GM19463 (cell line): ENCODE measurements at regions not wholly inside any gene's neighbourhood (a gene's known extent, or its start where the extent isn't known, plus 50 kb on each side); places are given as distances from the start of the nearest gene placed in this dataset.
"Not testable (repeated sequence)": the region's sequence is repeated elsewhere in the genome, so short reads cannot be mapped to it uniquely, and the experiment has no call there.

Experiments
- ATAC-seq: cut with Tn5 transposase; IDR thresholded peaks from one replicate; pipeline ENCODE4 v1.9.1; 2021; ENCODE audit warnings: mild to moderate bottlenecking, moderate library complexity; ENCODE audit not compliant: unreplicated experiment

DNA sequence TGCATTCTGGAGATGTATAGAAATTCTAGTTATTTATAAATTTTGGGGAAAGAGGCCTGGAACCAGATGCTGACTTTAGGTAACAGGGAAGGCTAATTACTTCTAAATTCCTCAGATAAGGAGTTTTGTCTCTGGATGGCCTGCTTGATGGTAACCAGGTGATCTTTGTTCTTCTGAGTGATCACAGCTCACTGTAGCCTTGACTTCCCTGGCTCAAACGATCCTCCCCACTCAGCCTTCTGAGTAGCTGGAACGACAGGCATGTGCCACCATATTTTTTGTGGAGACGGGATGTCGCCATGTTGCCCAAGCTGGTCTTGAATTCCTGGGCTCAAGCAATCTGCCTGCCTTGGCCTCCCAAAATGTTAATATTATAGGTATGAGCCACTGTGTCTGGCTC lies 54.4 kb upstream of the MSH6 start:
- no peak for ATAC-seq

DNA sequence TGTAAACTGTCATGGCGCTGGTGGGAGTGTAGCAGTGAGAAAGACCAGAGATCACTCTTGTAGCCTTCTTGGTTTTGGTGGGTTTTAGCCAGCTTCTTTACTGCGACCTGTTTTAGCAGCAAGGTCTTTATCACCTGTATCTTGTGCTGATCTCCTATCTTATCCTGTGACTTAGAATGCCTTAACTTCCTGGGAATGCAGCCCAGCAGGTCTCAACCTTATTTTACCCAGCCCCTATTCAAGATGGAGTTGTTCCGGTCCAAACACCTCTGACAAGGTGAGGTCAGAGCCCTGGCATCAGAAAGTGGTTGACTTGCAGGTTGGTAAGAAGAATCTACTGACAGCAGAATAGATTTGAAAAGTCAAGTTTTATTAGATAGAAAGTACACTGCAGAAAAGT lies 55.0 kb upstream of the MSH6 start:
- ATAC-seq = no peak

DNA sequence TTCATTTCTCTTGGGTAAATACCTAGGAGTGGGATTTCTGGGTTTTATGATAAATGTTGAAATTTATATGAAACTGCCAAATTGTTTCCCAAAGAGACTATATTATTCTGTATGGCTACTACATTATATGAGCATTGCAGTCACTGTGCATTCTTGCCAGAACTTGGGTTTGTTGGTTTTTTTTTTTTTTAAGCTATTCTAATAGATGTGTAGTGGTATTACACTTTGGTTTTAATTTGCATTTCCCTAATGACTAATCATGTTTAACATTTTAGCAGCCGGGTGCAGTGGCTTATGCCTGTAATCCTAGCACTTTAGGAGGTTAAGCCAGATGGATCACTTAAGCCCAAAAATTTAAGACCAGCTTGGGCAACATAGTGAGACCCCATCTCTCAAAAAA lies 56.0 kb upstream of the MSH6 start:
- ATAC-seq = not testable (repeated sequence)

DNA sequence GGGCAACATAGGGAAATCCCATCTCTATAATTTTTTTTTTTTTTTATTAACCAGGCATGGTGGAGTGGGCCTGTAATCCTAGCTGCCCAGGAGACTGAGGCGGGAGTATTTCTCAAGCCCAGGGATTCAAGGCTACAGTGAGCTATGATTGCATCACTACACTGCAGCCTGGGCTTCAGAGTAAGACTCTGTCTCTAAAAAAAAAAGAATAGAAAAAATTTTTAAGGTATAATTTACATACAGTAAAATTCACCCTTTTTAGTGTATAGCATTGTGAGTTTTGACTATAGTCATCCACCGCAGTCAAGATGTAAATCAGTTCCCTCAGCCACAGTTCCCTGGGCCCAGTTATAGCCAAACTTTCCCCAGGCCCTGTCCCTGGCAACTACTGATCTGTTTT lies 57.1 kb upstream of the MSH6 start:
- no peak for ATAC-seq

DNA sequence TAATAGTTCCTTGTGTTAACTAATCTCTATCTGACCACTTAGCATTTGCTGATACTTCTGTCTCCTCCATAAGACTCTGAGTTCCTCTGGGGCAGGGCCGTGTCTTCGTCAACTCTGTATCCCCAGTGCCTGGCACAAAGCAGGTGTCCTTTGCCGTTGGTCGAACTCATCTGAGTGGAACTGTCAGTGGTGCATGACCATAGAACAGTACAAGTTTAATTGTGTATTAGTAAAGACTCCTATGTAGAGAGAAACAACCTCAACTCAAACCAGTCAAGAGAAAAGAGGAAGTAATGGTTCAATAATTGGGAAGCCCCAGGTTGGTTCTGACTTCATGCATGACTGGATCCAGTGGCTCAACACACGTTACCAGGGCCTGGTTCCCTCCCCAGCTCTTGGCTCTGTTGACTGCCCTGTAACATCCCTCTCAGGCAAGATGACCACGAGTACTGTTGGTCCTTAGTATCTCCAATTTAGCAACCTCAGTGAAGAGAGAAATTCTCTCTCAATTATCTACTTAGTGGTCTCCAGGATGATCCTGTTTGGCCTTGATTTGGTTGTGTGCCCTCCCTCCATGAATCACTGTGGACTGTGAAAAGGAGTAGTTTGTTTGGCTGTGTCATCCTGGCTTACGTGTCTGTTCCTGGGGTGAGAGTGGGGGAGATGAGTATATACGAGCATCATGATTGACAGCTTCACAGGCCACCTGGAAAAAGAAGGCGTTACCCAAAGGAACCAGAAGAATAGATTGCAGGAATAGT lies 58.5 kb upstream of the MSH6 start:
- ATAC-seq = peak; percentile 84

DNA sequence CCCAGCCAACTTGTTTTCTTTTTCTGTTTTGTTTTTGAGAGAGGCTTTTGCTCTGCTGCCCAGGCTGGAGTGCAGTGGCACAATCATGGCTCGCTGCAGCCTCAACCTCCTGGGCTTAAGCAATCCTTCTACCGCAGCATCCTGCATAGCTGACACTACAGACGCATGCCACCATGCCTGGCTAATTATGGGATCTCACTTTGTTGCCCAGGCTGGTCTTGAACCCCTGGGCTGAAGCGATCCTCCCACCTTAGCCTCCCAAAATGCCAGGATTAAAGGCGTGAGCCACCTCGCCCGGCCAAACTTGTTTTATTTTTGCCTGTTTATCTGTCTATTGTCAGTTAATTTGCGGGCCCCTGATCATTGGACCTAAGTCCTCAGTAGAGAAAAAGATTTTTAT lies 61.6 kb upstream of the MSH6 start:
- ATAC-seq = no peak

DNA sequence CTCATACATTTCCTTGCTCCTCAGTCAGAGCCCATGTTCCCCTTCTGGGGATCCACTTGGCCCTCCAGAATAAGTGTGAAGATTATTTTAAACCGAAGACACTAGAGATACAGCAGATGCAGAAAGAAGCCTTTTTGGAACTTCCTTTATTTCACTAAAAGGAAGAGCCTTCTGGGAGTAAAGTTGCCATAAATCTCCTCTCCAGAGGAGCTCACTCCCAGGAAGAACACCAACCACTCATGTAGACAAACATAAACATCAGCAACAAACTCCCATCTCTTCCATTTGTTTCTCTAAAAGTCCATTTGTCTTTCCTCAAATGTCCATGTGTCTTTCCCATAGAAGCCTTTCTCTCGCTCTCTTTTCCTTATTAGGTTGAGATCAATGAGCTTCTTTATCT lies 62.4 kb upstream of the MSH6 start:
- ATAC-seq = no peak

DNA sequence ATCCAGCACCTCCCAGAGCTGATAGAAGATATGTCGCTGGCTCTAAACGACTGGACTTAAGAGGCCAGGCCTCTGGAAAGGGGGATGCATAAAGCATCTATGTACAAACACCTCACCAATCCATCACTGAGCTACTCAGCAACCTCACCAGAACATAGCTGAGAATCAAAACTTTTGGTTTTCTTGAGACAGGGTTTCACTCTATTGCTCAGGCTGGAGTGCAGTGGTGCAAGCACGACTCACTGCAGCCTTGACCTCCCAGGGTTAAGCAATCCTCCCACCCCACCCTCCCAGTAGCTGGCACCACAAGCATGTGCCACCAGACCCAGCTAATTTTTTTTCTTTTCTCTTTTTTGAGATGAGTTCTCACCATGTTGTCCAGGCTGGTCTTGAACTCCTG lies 62.9 kb upstream of the MSH6 start:
- ATAC-seq = no peak

DNA sequence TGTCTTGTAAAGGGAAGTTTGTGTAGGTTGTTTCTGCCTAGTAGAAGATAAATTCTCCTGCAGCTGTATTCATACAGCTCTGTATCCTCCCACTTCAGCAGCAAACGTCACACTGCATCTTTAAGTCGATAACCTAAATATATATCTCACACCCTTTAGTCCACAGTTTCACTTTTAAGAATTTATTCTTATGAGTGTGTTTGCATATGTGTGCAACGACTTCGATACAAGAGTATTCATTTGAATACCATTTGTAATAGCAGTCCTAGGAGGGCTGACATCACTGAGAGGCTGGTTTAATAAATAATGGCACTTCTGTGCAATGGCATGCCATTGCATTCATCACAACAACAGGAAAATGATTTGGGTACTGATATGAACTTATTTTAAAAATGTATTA lies 63.8 kb upstream of the MSH6 start:
- ATAC-seq = peak; percentile 52

DNA sequence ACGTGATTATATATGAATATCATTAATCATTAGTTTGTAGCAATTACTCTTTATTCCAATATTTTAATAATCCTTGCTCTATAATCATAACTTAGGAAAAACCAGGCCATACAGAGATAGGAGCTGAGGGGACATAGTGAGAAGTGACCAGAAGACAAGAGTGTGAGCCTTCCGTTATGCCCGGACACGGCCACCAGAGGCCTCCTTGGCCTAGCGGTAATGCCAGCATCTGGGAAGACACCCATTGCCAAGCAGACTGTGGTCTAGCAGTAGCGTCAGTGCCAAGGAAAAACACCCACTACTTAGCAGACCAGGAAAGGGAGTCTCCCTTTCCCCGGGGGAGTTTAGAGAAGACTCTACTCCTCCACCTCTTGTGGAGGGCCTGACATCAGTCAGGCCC lies 66.6 kb upstream of the MSH6 start:
- ATAC-seq = not testable (repeated sequence)

DNA sequence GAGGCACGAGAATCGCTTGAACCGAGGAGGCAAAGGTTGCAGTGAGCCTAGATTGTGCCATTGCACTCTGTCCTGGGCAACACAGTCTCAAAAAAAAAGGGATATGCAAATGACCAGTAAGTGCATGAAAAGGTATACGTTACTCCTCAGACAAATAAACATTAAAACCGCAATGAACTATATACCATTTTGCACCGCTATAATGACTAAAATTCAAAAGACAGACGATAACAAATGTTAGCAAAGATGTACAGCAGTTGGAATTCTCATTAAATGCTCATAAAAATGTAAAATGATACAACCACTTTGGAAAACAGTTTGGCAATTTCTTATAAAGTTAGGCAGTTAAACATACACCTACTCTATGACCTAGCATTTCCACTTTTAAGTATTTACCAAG lies 67.4 kb upstream of the MSH6 start:
- no peak for ATAC-seq

DNA sequence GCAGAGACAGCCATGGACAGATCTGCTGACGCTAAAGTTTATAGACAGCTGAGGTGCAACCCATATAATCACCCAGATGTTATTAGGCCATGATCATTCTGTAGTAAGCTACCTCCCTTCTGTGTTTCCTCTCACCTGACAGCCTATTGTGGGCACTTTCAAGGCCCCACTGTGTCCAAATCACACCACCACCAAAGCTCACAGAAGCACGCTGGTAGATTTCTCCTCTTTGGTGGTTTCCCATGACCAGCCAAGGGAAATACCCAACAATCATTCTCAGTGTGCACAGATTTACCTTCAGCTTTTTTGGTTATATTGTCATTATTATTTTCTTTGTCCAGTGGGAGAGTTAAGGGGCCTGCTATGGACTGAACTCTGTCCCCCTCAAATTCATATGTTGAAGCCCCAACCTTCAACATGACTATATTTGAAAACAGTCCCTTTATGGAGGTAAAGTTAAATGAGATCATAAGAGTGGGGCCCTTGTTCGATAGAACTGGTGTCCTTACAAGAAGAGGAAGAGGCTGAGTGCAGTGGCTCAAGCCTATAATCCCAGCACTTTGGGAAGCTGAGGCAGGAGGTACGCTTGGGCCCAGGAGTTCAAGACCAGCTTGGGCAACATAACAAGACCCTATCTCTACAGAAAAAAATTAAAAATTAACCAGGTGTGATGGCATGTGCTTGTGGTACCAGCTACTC lies 74.0 kb upstream of the MSH6 start:
- ATAC-seq = peak; percentile 98

DNA sequence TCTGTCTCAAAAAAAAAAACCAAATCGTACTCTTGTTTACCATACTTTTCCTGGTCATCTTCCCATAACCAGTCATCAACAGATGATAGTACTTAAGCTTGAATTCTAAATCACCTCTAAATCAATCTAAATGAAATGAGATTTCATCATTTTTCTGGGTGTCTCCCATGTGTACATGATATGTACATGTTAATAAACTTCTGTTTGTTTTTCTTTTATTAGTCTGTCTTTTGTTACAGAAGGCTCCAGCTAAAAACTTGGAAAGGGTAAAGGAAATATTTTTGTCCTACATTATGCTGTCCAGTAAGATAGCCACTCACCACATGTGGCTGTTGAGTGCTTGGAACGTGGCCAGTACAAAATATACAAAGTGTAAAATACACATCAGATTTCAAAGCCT lies 78.7 kb upstream of the MSH6 start:
- ATAC-seq = no peak

DNA sequence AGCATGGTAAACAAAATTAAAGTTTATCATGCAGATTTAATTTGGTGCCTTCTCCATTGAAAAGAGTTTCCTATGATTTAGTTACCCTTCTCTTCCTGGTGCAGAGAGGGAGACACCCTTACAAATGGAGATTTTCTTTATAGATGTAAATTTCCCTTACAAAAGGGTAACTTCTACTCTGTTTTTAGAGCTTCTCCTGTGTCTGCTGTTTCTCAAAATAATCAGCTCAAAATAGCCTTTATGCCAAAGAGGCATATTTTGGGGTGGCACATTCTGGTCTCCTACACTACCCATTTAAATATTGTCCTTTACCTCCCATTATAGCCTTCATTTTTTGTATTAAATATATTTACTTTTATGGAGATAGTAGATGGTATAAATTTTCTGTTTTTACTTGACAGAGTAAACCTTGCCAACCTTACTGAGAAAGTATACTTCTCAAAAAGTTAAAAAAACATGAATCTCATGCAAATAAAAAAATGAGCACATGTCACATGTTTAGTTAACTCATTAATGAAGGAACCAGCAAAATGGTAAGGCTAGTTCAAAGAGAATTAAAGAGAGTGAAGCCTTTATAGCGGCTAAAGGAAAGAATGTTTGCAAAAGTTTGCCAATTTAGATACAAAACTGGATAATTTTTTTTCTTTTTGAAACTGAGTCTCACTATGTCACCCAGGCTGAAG lies 83.3 kb upstream of the MSH6 start:
- ATAC-seq = no peak

DNA sequence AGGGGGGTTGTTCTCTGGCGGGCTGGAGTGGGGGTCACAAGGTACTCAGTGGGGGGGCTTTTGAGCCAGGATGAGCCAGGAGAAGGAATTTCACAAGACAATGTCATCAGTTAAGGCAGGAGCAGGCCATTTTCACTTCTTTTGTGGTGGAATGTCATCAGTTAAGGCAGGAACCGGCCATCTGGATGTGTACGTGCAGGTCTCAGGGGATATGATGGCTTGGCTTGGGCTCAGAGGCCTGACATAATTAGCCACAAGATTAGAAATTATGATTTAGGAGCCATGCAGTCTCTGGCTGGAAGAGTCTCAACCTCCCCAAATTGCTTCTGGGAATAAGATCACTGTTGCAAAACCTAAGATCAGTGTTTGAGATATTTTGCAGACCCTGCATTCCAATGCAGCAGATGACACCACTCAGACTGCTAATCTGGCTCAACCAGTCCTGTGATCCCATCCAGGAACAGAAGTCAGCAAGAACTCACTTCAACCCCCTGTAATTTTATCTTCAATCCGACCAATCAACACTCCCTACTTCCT lies 84.4 kb upstream of the MSH6 start:
- not testable (repeated sequence) for ATAC-seq

DNA sequence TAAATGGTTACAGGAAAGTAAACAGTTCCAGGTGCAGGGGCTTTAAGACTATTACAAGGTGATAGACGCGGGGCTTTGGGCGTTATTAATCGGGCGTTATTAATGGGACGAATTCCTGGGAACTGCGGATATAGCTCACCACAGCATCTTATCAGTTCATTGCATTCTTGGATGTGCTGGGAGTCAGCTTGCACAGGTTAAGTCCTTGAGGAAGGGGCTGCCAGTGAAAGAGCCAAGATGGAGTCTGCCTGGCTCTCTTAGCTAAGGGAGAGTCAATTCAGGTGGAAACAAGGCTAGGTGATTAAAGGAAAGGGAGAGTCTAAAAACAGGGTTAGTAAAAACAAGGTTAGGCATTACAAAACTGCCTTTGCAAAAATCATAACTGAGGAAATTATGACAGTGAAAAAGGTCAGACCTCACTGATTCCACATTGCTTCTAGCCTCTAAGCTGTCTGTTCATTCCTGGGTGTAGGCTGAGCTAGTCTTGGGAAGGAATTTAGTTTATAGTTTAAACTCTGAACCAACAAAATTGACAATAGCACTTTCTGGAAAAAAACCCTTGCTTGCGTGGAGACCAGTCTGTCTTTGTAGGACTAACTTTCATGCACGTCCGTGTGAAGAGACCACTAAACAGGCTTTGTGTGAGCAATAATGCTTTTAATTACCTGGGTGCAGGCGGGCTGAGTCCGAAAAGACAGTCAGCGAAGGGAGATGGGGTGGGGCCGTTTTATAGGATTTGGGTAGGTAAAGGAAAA lies 85.1 kb upstream of the MSH6 start:
- not testable (repeated sequence) for ATAC-seq

DNA sequence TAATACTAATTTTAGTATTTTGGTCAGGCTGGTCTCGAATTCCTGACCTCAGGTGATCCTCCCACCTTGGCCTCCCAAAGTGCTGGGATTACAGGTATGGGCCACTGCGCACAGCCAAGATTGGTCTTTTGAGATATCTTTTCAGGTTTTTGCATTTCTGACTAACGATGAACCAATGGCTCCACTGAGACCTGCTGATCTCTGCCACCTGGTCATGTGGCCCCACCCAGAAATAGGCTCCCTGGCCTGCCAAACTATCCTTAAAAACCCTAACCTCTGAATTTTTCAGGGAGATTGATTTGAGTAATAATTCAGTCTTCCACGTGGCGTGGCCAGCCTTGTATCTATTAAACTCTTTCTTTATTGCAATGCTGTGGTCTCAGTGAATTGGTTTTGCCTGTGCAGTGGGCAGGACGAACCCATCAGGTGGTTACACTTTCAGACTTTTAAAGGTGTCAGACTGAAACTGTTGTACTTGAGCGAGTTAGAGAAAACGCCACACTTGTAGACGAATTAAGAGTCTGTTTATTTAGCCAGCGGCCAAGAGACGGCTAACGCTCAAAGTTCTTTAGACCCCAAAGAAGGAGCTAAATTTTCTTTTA lies 85.8 kb upstream of the MSH6 start:
- peak; percentile 87 for ATAC-seq

DNA sequence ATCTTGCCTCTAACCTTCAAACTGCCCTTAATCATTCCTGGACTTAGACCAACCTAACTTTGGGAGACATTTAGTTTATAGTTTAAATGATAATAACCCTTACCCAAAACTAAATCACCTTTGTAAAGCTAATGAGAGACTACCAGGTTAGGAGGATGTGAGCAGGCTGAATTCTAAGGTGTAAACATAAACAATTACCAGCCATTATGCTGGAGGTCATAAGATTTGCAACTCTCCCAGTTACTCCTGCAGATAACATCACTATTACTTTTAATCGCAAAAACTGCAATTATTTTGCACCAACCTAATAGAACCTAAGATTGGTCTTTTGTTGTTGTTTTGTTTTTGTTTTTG lies 86.5 kb upstream of the MSH6 start:
- ATAC-seq = no peak

DNA sequence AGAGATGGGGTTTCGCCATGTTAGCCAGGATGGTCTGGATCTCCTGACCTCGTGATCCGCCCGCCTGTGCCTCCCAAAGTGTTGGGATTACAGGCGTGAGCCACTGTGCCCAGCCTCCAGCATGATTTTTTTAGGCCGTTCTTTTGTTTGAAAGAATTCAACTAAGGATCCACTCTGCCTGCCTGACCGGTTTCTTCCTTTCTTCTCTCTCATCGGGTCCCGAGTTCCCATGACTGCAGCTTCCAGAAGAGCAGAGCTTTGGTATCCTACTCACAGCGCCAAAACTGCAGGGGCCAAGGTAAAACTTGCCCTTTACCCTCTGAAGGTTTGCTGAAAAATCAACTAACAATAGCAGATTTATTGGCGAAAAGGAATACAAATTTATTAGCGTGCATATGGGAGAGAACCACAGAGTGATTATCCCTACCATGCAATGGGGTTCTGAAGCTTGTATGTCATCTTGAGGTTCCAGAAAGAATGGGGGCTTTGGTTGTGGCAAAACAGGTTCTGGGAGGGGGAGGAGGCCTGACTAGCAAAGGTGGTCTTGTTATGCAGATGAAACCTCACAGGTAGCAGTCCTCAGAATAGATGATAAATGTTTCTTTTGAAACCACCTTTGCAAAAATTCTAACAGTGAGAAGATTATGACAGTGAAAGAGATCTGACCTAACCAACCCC lies 87.0 kb upstream of the MSH6 start:
- ATAC-seq = no peak

DNA sequence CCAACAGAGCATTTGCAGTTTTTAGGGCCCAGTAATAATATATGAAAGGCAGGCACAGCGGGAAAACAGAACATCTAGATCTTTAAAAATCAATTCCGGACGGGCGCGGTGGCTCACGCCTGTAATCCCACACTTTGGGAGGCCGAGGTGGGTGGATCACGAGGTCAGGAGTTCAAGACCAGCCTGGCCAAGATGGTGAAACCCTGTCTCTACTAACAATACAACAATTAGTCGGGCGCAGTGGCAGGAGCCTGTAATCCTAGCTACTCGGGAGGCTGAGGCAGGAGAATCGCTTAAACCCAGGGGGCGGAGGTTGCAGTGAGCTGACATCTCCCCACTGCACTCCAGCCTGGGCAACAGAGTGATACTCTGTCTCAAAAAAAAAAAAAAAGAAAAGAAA lies 88.5 kb upstream of the MSH6 start:
- ATAC-seq = not testable (repeated sequence)
